ENCODE measurements at regions not wholly inside any gene's neighbourhood (a gene's known extent, or its start where the extent isn't known, plus 50 kb on each side); places are given as distances from the start of the nearest gene placed in this dataset.

DNA sequence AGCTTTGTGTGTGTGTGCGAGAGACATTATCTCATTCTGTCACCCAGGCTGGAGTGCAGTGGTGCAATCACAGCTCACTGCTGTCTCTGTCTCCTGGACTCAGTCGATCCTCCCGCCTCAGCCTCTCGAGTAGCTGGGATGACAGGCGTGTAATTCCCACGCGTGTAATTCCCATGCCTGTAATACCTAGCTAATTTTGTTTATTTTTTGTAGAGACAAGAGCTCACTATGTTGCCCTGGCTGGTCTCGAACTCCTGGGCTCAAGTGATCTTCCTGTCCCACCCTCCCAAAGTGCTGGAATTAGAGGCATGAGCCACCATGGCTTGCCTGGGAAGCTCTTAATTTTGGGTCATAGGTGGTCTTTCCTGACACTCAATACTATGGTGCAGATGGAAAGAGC is 205.3 kb upstream of the TNRC6C start:
- TF ChIP-seq, protein P1, sequence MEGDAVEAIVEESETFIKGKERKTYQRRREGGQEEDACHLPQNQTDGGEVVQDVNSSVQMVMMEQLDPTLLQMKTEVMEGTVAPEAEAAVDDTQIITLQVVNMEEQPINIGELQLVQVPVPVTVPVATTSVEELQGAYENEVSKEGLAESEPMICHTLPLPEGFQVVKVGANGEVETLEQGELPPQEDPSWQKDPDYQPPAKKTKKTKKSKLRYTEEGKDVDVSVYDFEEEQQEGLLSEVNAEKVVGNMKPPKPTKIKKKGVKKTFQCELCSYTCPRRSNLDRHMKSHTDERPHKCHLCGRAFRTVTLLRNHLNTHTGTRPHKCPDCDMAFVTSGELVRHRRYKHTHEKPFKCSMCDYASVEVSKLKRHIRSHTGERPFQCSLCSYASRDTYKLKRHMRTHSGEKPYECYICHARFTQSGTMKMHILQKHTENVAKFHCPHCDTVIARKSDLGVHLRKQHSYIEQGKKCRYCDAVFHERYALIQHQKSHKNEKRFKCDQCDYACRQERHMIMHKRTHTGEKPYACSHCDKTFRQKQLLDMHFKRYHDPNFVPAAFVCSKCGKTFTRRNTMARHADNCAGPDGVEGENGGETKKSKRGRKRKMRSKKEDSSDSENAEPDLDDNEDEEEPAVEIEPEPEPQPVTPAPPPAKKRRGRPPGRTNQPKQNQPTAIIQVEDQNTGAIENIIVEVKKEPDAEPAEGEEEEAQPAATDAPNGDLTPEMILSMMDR (IDR thresholded peaks at IDR 0.05; ENCODE audit: low read depth, low read length, missing input control) = no peak
- TF ChIP-seq YY1 (IDR thresholded peaks at IDR 0.05) (no peak), RAD21 (IDR thresholded peaks at IDR 0.05) (no peak), GABPA (IDR thresholded peaks at IDR 0.05 in 1 of 2, conservative IDR thresholded peaks at IDR 0.05 in 1 of 2) (no peak), JUND (IDR thresholded peaks at IDR 0.05) (no peak), HNF4G (IDR thresholded peaks at IDR 0.05) (no peak)
- TF ChIP-seq, protein P2, sequence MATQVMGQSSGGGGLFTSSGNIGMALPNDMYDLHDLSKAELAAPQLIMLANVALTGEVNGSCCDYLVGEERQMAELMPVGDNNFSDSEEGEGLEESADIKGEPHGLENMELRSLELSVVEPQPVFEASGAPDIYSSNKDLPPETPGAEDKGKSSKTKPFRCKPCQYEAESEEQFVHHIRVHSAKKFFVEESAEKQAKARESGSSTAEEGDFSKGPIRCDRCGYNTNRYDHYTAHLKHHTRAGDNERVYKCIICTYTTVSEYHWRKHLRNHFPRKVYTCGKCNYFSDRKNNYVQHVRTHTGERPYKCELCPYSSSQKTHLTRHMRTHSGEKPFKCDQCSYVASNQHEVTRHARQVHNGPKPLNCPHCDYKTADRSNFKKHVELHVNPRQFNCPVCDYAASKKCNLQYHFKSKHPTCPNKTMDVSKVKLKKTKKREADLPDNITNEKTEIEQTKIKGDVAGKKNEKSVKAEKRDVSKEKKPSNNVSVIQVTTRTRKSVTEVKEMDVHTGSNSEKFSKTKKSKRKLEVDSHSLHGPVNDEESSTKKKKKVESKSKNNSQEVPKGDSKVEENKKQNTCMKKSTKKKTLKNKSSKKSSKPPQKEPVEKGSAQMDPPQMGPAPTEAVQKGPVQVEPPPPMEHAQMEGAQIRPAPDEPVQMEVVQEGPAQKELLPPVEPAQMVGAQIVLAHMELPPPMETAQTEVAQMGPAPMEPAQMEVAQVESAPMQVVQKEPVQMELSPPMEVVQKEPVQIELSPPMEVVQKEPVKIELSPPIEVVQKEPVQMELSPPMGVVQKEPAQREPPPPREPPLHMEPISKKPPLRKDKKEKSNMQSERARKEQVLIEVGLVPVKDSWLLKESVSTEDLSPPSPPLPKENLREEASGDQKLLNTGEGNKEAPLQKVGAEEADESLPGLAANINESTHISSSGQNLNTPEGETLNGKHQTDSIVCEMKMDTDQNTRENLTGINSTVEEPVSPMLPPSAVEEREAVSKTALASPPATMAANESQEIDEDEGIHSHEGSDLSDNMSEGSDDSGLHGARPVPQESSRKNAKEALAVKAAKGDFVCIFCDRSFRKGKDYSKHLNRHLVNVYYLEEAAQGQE (IDR thresholded peaks at IDR 0.05) = no peak
- TF ChIP-seq, protein P3, sequence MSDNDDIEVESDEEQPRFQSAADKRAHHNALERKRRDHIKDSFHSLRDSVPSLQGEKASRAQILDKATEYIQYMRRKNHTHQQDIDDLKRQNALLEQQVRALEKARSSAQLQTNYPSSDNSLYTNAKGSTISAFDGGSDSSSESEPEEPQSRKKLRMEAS (IDR thresholded peaks at IDR 0.05) = no peak

Measured in liver (tissue), 3 donors.